Ramos (cell line): ENCODE measurements at regions not wholly inside any gene's neighbourhood (a gene's known extent, or its start where the extent isn't known, plus 50 kb on each side); places are given as distances from the start of the nearest gene placed in this dataset.

ENCODE experiments used
- in situ Hi-C: fragments of 300-500 bp; cut with MboI; formaldehyde crosslinking; loops from one replicate; pipeline ENCODE4 v1.14.3; 2022; ENCODE audit warnings: low sequenced_read_pairs; ENCODE audit not compliant: unreplicated experiment

- in situ Hi-C loops: no loop called here
These were observed 368.7 kb downstream of the BCOR start for GRCh38 chrX:39728852-39729598.

- in situ Hi-C loops: no loop called here
These were observed 367.6 kb downstream of the BCOR start for GRCh38 chrX:39729981-39730661.

DNA sequence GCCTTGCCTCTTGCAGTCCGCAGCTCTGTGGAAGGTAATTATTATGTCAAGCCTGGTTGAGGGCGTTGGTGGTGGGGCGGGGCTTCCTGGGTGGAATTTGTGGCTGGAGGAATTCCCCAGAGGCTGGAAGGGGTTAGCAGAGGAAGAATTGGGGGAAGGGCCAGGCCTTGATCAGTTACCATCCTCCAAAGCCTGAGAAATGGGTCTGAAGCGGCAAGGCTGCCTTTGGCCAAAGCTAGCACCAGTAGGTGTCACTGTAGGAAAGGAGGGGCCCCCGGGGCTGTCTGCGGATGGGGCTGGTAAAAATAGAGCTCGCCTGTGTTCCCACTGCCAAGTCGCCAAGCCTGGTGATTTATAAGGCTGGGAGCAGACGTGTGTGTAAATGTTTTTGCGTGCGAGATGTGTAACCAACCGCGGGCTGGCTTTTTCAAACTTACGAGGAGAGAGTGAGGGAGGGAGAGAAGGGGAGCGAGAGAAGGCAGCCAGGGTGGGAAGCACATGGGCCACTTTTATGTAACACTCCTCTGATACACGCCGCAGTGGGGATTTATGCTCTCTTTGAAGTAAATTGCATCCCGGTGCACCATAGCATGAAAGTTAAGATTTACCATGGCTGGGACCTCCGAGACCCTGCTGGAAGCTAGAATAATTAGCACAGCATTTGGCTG, 367.0 kb downstream of the BCOR start:
- in situ Hi-C loops: no loop called here

- in situ Hi-C loops: no loop called here
These were observed 366.5 kb downstream of the BCOR start for GRCh38 chrX:39731330-39731667.

DNA sequence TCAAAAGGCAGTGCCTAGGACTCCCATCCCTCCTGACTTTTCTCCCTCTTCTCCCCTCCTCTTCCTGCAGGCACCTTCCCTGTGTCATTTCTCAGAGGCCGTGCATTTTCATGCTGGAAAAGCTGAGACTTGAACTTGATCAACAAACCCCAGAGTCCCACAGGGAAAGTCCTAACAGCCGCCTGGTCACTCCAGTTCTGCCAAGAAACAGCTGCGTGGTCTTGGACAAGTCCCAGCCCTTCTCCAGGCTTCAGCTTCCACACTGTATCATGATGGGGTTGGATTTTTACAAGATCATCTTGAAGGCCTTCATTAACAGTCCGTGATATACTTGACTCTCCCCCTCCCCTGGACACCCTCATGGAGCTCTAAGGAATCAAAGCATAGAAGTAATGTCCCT, 366.0 kb downstream of the BCOR start:
- in situ Hi-C loops: no loop called here

GRCh38 chrX:39733745-39734144, 364.0 kb downstream of the BCOR start:
- in situ Hi-C loops: no loop called here

GRCh38 chrX:39734174-39734776, 363.5 kb downstream of the BCOR start:
- in situ Hi-C loops: no loop called here

GRCh38 chrX:39736216-39737211, 361.2 kb downstream of the BCOR start:
- in situ Hi-C loops: no loop called here

- in situ Hi-C loops: no loop called here
These were observed 358.2 kb downstream of the BCOR start for GRCh38 chrX:39739585-39739984.

DNA sequence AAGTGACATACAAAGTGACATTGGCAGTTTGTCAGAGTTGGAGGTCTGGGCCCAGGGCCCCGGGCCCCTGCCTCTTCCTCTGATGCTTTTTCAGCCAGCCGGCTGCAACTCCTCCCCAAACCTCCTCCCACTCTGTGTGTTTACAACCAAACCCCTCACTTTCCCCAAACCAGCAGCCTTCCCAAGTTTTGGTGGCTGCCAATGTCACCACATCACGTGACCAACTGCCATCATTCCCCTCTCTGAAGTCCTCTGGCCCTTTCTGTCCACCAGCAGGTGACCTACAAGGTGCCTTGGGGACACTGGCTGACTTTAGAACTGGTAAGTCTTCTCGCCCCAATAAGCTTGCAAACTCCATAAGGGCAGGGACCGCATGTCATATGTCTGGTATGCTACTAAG, 357.7 kb downstream of the BCOR start:
- in situ Hi-C loops: no loop called here

GRCh38 chrX:39741904-39742303, 355.9 kb downstream of the BCOR start:
- in situ Hi-C loops: no loop called here

GRCh38 chrX:39745818-39746217, 351.9 kb downstream of the BCOR start:
- in situ Hi-C loops: no loop called here

- in situ Hi-C loops: no loop called here
These were observed 348.6 kb downstream of the BCOR start for GRCh38 chrX:39749135-39749534.

DNA sequence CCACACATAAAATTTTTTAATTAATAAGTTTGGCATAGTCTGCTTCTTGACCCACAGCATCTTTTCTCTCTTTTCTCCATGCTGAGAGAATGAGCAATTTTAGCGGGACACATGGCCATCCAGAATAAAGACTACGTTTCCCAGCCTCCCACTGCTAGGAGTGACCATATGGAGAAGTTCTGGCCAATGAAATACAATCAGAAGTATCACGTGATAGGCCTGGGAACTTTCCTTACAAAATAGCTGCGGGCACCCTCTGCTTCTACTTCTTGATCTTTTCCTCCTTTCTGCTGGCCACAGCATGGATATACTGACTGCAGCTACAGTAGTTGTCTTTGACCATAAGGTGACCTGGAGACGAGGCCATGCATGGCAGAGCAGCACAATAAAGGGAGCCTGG, 348.0 kb downstream of the BCOR start:
- in situ Hi-C loops: no loop called here

DNA sequence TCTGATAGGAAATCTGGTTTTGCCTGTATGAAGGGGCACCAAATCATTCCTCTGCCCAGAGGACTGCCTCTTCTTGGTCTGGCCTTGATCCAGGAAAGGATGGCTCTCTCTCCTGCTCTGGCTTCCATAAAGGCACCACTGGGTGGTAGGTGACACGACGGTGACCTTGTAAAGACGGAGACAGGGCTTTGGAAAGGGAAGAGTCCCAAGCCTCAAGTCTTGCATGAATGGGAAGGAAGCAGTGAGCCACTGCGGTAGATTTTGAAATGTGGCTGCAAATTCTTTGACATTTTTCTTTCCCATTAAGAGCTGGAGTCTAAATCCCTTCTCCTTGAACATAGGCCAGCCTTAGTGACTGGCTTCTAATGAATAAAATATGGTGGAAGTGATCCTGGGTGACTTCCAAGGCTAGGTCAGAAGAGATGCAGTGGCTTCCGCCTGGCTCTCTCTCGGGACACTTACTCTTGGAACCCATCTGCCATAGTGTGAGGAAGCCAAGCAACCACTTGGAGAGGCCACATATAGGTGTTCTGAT, 347.4 kb downstream of the BCOR start:
- in situ Hi-C loops: no loop called here

- in situ Hi-C loops: no loop called here
These were observed 346.9 kb downstream of the BCOR start for GRCh38 chrX:39750848-39751247.

- in situ Hi-C loops: no loop called here
These were observed 344.9 kb downstream of the BCOR start for GRCh38 chrX:39752815-39753214.

GRCh38 chrX:39753293-39753996, 344.3 kb downstream of the BCOR start:
- in situ Hi-C loops: no loop called here
